NCI-H2227 treated with DMSO at 0.1 percent for 48 hours (cell line): ENCODE measurements at regions not wholly inside any gene's neighbourhood (a gene's known extent, or its start where the extent isn't known, plus 50 kb on each side); places are given as distances from the start of the nearest gene placed in this dataset.
"Not testable (repeated sequence)": the region's sequence is repeated elsewhere in the genome, so short reads cannot be mapped to it uniquely, and the experiment has no call there.

Experiments
- DNase-seq: peaks from one replicate; lab custom pipeline; 2025; lab: John Stamatoyannopoulos, UW

DNA sequence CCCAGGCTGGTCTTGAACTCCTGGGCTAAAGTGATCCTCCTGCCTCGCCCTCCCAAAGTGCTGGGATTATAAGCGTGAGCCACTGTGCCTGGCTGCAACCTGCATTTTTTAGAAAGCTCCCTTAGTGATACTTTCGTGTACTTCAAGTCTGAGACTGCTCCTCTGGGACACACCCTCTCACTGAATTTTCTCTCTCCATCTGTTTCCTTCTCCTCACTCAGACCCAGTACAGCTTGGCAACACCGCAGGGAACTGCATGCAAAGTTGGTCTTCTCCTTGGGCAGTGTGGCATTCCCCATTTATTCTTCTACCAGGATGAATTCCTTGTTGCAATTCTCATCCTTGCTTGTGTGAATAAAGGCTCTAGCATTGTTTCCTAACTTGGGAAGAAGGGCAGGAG, 175.9 kb downstream of the LPIN1 start:
- no peak for DNase-seq

DNA sequence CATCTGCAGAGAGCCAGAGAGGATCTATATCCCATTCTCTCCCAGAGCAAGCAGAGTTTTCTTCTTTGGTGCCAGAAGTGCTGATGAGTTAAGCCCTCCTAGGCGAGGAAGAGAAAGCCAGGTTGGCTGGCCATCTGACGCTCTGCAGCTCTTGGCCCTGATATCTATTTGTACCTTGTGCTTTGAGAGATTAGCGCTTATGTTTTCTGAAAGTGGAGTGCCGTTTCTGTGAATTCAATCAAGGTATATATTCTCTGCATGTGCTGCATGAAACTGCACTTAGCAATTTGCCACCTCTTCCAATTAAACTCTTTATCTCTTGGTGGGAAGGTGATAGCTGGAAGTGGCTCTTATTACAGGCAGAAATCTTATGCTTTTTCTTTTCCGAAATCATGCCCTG, 177.5 kb downstream of the LPIN1 start:
- DNase-seq = no peak

DNA sequence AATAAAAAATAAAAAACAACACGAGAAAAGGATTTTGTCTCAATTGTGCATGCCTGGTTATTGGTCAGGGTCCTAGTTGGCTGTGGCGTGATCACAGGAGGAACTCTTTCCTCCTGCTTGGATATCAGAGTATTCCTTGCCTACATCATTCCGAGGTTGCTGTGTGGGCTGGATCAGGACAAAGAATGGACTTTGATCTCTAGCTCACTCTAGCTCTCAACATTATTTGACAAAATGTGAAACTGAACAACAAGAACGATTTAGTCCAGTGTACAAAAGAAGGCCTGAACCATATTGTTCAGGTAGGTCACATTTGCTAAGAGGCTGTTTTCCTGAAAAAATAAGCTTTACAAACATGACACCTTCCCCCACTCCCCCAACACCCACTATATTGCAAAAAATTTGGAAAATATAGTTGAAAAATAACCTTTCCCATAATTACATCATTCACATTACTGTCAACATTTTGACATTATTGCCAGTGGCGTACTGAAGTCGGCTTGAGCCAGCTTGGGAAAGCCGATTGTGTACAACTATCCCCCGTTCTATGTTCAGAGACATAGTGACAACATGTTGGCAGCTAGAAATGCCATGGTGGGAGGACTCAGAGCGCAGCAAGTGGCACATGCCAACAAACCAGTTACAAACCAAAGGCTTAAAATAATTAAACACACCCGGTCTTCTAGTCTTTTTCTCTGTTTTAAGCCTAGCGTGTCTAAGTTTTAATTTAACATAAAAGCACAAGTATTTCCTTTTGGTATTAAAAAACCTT, 179.0 kb downstream of the LPIN1 start:
- DNase-seq = no peak

DNA sequence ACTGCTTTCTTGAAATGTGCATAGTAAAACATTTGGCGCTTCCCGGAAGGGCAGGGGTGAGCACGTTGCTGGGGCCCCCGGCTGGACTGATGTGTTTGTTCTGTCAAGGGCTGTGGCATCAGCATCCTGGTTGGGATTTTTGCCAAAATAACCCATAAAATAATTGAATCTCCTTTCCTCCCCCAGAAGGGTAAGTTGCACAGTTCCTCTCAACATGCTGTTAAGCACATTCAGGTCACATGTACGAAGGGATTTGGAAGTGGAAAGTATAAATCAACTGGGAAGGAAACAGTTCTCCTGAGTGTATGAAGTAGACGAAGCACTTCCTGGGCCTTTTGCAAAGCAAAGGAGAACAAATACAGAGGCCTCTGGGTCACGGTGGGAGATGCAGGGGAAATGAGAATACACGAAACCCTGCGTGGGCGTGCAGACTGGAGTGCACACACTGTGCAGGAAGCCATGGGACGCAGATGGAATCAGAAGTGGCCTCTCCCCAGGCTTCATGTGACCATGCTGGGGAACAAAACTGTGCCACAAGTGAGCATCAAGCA, 183.9 kb downstream of the LPIN1 start:
- DNase-seq = no peak

DNA sequence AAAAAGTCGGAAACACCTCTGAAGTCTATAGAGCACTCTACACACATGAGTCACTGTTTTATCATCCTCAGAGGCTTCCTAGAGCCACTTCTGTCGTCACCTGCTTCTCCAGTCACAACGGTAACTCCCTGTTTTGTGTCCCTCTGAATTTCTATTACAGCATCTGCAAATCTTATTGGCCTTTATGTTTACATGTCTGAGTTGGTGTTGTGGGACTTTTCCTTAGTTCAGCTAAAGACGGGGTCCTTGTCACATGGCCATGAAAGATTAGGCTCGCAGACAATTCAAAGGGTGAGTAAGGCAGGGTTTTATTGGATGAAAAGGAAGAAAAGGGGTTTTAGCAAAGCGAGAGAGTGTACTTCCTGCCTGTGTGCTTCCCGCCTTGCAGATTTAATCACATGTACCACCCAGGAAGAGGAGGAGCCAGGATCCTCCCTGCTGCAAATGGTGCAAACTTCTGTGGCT, 185.6 kb downstream of the LPIN1 start:
- no peak for DNase-seq

DNA sequence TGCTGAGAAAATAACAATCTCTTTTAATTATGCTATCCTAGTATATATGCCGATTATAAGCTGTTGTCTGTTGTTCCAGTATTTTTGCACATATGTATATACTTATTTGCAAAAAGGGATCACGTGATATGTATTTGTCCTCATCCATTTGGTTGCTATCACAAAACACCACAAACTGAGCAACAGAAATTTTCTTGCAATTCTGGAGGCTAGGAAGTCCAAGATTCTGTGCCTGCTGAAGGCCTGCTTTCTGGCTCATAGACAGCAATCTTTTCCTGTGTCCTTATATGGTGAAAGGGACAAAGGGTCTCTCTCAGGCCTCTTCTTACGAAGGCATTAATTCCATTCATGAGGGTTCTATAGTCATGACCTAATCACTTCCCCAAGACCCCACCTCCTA, 186.5 kb downstream of the LPIN1 start:
- DNase-seq = no peak

DNA sequence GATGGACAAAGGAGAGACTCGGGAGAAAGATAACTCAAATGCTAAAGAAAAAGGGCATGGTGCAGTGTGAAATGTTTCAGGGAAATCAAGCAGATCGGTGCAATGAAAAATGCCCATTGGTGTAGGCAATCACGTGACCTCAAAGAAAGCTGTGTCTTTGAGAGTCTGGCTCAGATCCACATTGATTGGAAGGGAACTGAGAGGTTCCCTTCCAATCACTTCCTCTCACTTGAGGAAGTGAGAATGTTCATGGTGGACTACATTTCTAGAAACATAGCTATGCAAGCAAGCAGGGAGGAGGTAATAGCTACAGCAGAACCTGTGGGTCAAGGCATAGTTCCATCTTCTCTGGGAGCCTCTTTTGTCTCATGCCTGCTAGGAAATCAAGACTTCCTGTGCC, 187.4 kb downstream of the LPIN1 start:
- DNase-seq = no peak

DNA sequence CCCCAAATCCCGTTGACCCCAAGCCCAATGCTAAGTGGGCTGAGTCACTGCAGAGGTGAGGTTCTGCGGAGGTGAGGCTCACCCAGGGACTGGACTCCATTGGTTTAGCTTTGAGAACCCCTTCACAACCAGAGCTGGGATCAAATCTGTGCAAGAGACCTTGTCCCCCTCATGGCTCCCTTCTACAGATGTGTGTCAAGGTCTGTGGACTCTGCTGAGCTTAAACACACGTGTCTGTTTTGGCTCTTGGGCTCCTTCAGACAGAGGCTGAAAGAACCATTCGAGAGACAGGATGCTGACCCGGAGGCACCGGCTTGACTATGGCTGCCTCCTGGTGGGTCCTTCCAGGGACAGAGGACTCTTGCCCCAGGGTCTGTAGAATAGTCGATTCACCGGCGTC, 190.3 kb downstream of the LPIN1 start:
- no peak for DNase-seq

DNA sequence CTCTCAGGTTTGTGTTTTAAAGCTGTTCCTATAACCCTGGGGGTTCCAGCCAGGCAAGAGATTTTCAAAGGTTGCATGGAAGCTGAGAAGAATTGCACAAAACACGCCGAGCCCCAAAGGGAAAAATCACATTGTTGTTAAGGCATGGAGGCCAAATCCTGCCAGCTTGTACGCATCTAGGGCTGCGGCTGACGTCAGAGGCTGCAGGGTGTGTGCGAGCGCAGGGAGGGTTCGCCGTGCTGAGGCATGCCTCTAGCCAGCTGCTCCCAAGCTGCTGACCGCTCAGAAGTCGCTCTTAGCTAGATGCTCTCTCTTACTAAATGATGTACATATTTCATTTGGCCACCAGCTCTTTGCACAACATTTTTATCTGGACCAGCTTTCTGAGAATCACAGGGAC, 191.8 kb downstream of the LPIN1 start:
- DNase-seq = peak; percentile 27

DNA sequence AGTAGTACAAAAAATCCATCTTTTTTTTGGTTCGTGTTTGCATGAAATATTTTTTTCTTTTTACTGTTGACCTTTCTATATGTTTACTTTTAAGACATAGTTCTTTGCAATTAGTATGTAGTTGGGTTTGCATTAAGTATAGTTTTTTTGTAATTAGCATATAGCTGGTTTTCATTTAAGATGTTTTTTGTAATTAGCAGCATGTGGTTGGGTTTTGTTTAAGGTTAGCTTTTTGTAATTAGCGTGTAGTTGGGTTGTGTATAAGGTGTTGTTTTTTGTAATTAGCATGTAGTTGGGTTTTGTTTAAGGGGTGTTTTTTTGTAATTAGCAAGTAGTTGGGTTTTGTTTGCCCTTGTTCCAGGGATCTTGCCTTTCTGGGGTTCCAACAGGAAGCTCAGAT, 193.1 kb downstream of the LPIN1 start:
- DNase-seq = no peak

DNA sequence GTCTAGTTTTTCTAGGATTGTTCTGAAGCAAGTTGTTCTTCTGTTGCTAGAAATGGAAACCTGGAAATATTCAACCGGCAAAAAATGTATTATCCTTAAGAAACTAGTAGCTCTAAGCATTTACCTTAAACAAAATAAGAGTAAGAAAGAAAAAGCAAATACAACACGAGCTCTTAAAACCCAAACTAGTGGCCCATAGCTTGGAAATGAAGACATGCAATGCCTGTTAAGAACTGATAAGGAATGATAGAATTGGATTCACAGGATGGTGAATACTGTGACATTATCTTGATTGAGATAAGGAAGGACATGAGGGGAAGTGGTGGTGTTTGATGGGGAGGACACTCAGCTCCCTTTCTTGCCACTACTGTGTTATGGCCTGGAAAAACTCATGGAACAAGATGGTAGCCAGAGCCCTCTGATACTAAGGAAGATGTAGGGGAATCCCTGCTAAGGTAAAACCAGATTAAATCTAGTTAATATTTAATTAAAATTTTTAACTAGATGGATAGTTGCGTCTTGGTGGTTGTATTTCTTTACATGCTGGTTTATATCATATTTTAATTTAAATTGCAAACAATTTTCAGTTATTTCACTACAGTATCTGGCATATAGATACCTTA, 193.8 kb downstream of the LPIN1 start:
- no peak for DNase-seq

DNA sequence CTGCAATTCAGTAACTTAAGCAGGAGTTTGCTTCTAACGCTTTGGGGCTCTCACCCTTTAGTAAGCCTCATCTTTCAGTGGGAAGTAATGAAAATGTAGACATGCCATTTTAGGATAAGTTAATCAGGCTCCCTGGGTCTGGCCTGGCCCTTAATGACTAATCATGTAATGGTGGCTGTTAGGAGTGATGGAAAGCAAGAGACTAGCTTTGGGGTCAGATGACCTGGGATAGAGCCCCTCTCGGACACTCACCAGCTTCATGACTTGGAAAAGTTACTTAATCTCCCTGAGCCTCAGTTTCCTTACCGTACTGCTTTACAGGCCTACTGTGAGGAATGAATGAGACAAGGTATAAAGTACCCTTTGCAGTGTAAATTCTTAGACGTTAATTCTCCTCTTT, 194.4 kb downstream of the LPIN1 start:
- no peak for DNase-seq

DNA sequence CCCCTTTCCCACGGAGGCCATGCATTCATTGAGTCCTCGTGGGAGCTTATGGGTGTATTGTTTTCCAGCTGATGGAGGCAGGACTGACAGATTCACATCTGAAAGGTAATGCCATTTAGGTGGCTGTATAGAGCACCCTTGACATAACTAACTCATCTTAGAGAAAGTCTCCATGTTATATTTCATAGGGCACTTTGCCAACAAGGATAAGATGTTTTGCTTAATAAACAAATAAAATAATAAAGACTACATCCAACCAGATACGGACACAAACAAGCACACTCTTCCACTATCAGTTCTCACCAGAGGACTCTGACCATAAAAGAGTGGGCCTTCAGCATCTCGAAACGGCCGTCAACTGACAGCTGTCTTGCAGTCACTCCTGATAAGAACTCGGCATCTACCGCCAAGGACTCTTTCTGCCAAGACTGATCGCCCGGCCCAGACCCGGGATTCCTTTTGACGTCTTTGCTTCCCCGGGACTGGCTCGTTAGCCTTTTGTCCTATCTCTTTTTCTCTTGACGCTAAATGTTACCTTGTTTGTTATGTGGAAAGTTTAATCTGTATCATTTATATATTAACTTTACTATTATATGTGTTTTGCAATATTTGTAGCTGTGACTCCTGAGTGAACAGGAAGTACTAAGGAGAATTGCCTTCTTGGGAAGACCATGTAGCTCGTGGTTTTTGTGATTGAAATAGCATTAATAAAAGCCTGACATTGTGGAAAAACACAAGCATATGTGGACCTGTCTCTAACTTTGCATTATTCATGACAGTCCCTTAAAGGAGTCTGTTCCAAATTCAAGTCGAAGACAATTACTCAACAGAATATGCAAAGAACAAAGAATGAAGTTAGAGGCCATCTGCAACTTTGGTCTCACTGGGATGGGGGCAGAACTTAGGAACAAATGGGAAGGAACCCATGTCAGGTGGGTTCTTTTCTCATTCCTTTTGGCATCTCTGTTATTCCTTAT, 195.1 kb downstream of the LPIN1 start:
- no peak for DNase-seq

DNA sequence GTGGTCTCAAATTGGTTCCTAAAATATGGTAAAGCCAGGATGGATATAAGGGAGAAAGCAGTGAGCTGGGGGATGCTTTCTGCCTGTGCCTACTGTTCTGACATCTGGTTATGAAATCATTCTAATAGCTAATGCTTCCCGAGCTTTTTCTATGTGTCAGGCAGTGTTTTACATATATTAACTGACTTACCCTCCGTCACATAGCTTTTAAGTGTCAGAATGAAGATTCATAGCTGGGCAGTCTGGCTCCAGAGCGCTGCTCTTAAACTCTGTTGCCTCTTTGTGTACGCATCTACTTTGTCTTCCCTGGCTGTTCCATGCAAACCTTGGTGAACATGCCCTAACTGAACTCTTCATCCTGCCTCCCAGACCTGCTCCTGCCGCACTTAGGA, 195.7 kb downstream of the LPIN1 start:
- no peak for DNase-seq

DNA sequence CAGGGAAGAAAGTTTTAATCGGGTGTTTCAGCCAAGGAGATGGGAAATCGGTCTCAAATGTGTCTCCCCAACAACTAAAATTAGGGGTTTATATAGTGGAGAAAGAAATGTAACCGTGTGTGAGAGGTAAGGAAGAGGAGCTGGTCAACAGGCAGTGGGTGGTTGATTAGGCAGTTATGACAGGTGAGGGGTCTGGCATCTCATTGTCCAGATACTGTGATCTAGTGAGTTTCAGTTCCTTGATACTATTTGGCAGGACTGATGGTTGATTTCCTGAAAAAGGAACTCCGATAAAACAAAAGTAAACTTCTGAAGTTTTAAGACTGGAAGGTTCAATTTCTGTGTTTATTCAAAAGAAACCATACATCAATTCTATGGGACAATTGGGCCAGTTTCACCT, 197.9 kb downstream of the LPIN1 start:
- DNase-seq = no peak

DNA sequence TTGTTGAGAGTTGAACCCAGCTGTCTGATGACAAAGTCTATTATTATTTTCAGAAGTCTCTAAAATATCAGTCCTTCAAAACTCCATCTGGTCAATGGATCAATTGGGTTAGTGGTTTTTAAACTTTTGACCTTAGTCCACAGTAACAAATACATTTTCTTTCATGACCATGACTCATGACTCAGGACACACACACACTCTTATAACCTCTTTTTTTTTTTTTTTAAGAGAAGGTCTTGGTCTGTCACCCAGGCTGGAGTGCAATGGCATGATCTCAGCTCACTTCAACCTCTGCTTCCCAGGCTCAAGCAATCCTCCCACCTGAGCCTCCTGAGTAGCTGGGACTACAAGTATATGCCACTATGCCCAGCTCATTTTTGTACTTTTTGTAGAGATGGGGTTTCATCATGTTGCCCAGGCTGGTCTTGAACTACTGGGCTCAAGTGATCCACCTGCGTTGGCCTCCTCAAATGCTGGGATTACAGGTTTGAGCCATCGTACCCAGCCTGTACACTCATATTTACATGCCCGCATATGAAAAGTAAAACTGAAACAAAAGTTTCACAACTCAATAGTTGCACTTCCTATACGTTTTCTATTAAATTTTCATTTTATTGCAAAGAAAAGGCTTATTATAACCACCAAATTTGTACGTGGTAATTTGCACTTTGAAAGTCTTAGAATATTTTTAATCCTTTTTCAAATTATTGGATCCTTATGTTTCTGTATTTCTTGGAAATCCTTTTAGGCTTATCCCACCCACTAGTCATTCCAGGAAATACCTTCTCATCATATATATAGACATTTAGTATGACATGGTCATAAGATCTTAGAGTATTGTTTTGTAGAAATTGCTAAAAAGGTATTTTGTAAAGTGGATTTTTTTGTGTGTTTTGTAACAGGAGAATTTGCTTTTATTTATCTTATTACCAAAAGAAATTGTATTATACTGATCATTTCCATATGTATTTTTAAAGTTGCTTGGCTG, 199.0 kb downstream of the LPIN1 start:
- no peak for DNase-seq

DNA sequence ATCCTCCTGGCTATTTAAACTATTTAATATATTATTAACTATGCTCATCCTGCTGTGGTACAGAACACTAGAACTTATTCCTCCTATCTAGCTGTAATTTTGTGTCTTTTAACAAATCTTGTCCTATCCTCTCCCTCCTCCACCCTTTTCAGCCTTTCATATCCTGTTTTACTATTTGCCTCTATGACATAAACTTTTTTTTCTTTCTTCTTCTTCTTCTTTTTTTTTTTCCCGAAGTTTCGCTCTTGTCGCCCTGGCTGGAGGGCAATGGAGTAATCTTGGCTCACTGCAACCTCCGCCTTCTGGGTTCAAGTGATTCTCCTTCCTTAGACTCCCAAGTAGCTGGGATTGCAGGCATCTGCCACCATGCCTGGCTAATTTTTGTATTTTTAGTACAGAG, 201.5 kb downstream of the LPIN1 start:
- no peak for DNase-seq

DNA sequence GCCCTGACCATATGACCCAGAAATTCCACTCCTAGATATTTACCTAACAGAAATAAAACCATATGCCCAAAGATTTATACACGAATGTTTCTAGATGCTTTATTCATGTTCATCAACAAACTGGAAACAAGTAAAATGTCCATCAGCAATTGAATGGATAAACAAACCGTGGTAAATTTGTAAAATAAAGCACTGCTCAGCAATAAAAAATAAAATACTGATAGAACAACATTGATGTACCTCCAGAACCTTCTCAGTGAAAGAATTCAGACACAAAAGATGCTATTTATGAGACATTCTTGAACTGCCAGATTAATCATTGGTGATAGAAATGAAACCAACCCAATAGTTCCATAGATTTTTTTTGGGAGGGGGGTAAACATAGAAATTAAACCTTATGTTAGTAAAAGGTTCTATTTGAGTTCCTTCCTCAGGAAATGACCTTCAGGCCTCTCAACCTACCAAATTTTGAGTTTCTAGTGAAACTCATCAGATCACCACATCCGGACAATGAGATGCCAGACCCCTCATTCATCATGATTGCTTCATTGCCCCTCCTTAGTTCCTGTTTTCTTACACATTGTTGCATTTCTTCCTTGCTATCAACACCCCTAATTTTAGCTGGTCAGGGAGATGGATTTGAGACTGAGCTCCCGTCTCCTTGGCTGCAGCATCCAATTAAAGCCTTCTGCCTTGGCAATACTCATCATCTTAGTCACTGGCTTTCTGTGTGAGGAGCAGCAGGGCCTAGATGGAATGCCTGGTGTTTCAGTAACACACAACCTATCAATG, 203.5 kb downstream of the LPIN1 start:
- no peak for DNase-seq

DNA sequence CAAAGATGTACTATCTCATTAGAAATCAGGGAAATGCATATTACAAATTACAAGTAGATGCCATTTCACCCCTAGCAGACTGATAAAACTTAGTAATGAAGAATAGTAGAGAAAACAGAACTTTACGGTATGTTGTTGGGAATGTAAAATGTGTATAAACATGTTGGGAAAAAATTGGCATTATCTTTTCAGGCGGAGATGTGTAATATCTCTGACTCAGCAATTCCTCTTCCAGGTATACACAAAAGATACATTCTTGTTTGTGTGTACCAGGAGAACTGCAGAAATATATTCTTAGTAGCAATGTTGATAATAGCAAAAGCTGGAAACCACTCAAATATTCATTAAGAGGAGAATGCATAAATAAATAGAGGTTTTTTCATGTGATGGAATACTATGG, 204.5 kb downstream of the LPIN1 start:
- no peak for DNase-seq

DNA sequence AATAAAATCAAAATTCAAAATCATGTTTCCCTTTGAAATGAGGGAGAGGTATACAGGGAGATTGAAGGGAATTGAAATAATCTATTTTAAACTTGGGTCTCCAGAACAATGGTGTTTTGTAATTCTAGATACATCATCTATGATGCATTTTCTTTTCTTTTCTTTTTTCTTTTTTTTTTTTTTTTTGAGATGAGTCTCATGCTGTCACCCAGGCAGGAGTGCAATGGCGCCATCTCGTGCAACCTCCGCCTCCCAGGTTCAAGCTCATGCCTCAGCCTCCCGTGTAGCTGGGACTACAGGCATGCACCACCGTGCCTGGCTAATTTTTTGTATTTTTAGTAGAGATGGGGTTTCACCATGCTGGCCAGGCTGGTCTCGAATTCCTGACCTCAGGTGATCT, 205.1 kb downstream of the LPIN1 start:
- not testable (repeated sequence) for DNase-seq
